ENCODE measurements at regions not wholly inside any gene's neighbourhood (a gene's known extent, or its start where the extent isn't known, plus 50 kb on each side); places are given as distances from the start of the nearest gene placed in this dataset.
"Not testable (repeated sequence)": the region's sequence is repeated elsewhere in the genome, so short reads cannot be mapped to it uniquely, and the experiment has no call there.

- in situ Hi-C loops (cut with HindIII; ENCODE audit: low sequenced_read_pairs) = no loop called here
- no peak overlapping the region for H3K4me3 ChIP-seq (ENCODE audit: low read depth, low read length)
- DNase-seq (ENCODE audit: low read depth, low spot score) = no peak
- no peak for TF ChIP-seq CTCF (IDR thresholded peaks at IDR 0.05; ENCODE audit: low read depth, low read length)
Measured at GRCh38 chr14:38053666-38054065, 154.0 kb upstream of the SSTR1 start.

GRCh38 chr14:38056270-38056669, 151.4 kb upstream of the SSTR1 start:
- no peak for TF ChIP-seq CTCF (IDR thresholded peaks at IDR 0.05; ENCODE audit: low read depth, low read length)
- no peak overlapping the region for H3K4me3 ChIP-seq (ENCODE audit: low read depth, low read length)
- DNase-seq (ENCODE audit: low read depth, low spot score) = no peak
- in situ Hi-C loops (cut with HindIII; ENCODE audit: low sequenced_read_pairs) = no loop called here

- DNase-seq (ENCODE audit: low read depth, low spot score); in situ Hi-C loops (cut with HindIII; ENCODE audit: low sequenced_read_pairs); H3K4me3 ChIP-seq (ENCODE audit: low read depth, low read length): not testable (repeated sequence)
Measured at GRCh38 chr14:38062223-38062622, 145.5 kb upstream of the SSTR1 start.

GRCh38 chr14:38063711-38064320, 143.9 kb upstream of the SSTR1 start:
- no peak for TF ChIP-seq CTCF (IDR thresholded peaks at IDR 0.05; ENCODE audit: low read depth, low read length)
- H3K4me3 ChIP-seq (ENCODE audit: low read depth, low read length) = no peak overlapping the region
- no peak for DNase-seq (ENCODE audit: low read depth, low spot score)
- in situ Hi-C loops (cut with HindIII; ENCODE audit: low sequenced_read_pairs) = no loop called here

- DNase-seq (ENCODE audit: low read depth, low spot score) = no peak
- TF ChIP-seq CTCF (IDR thresholded peaks at IDR 0.05; ENCODE audit: low read depth, low read length) = no peak
Measured at GRCh38 chr14:38065106-38065762, 142.5 kb upstream of the SSTR1 start.

GRCh38 chr14:38070061-38070588, 137.6 kb upstream of the SSTR1 start:
- TF ChIP-seq CTCF (IDR thresholded peaks at IDR 0.05; ENCODE audit: low read depth, low read length) = no peak
- in situ Hi-C loops (cut with HindIII; ENCODE audit: low sequenced_read_pairs) = no loop called here
- no peak for DNase-seq (ENCODE audit: low read depth, low spot score)
- no peak overlapping the region for H3K4me3 ChIP-seq (ENCODE audit: low read depth, low read length)

More at GRCh38 chr14:38065106-38065762, 142.5 kb upstream of the SSTR1 start:
- no peak overlapping the region for H3K4me3 ChIP-seq (ENCODE audit: low read depth, low read length)
- in situ Hi-C loops (cut with HindIII; ENCODE audit: low sequenced_read_pairs) = no loop called here

GRCh38 chr14:38073641-38074040, 134.1 kb upstream of the SSTR1 start:
- no peak overlapping the region for H3K4me3 ChIP-seq (ENCODE audit: low read depth, low read length)
- in situ Hi-C loops (cut with HindIII; ENCODE audit: low sequenced_read_pairs) = no loop called here
- DNase-seq (ENCODE audit: low read depth, low spot score) = no peak
- TF ChIP-seq CTCF (IDR thresholded peaks at IDR 0.05; ENCODE audit: low read depth, low read length) = no peak

Measured in astrocyte of the spinal cord (primary cell).